A172 (cell line): ENCODE measurements at regions not wholly inside any gene's neighbourhood (a gene's known extent, or its start where the extent isn't known, plus 50 kb on each side); places are given as distances from the start of the nearest gene placed in this dataset.

ENCODE experiments used
- DNase-seq: peaks from one replicate; pipeline ENCODE4 v3.0.0-alpha.2; 2015; ENCODE audit warnings: low spot score

- no peak for DNase-seq
Measured at GRCh38 chr4:147054228-147054872, 108.7 kb upstream of the TTC29 start.

GRCh38 chr4:147056940-147057610, 111.4 kb upstream of the TTC29 start:
- peak; percentile 19 for DNase-seq

GRCh38 chr4:147057611-147058190, 112.0 kb upstream of the TTC29 start:
- DNase-seq, result peak; percentile 33

GRCh38 chr4:147059064-147059731, 113.5 kb upstream of the TTC29 start:
- no peak for DNase-seq

GRCh38 chr4:147060151-147060931, 114.7 kb upstream of the TTC29 start:
- peak; percentile 32 for DNase-seq

- no peak for DNase-seq
Measured at GRCh38 chr4:147064856-147065255, 119.2 kb upstream of the TTC29 start.

GRCh38 chr4:147068564-147068963, 122.9 kb upstream of the TTC29 start:
- DNase-seq, result no peak

- no peak for DNase-seq
Measured at GRCh38 chr4:147071209-147071740, 125.6 kb upstream of the TTC29 start.

GRCh38 chr4:147076179-147076578, 130.5 kb upstream of the TTC29 start:
- peak; percentile 8 for DNase-seq

- no peak for DNase-seq
Measured at GRCh38 chr4:147076728-147077127, 131.1 kb upstream of the TTC29 start.

- no peak for DNase-seq
Measured at GRCh38 chr4:147078362-147078761, 132.7 kb upstream of the TTC29 start.

- DNase-seq, result no peak
Measured at GRCh38 chr4:147078875-147079658, 133.4 kb upstream of the TTC29 start.

GRCh38 chr4:147084861-147085260, 139.2 kb upstream of the TTC29 start:
- no peak for DNase-seq

GRCh38 chr4:147085781-147086180, 140.1 kb upstream of the TTC29 start:
- no peak for DNase-seq

- DNase-seq, result no peak
Measured at GRCh38 chr4:147088146-147088545, 142.5 kb upstream of the TTC29 start.

- DNase-seq, result no peak
Measured at GRCh38 chr4:147090486-147090885, 144.8 kb upstream of the TTC29 start.

- DNase-seq, result no peak
Measured at GRCh38 chr4:147093206-147093605, 147.5 kb upstream of the TTC29 start.

- DNase-seq, result no peak
Measured at GRCh38 chr4:147094238-147094637, 148.6 kb upstream of the TTC29 start.

- DNase-seq, result peak; percentile 40
Measured at GRCh38 chr4:147096667-147097604, 151.3 kb upstream of the TTC29 start.

GRCh38 chr4:147101678-147102077, 156.0 kb upstream of the TTC29 start:
- DNase-seq, result no peak
